Vagina (tissue), 2 donors: ENCODE measurements at regions not wholly inside any gene's neighbourhood (a gene's known extent, or its start where the extent isn't known, plus 50 kb on each side); places are given as distances from the start of the nearest gene placed in this dataset.

Source experiments
- DNase-seq, 2 donors: peaks; one replicate each; pipeline ENCODE4 v3.0.0-alpha.2; 2017; ENCODE audit errors: extremely low spot score in 2 of 2
- H3K27ac ChIP-seq: fragments of 200-600 bp; sonication (generic); one replicate; pipeline ENCODE4 v1.5.1; 2019
- H3K27me3 ChIP-seq: fragments of 200-600 bp; sonication (generic); one replicate; pipeline ENCODE4 v1.5.1; 2019
- H3K36me3 ChIP-seq, 2 donors: fragments of 200-600 bp; sonication (generic); one replicate each; pipeline ENCODE4 v1.5.1; 2017 to 2019
- H3K4me1 ChIP-seq: fragments of 200-600 bp; sonication (generic); one replicate; pipeline ENCODE4 v1.5.1; 2019
- H3K4me3 ChIP-seq, 2 donors: fragments of 200-600 bp; sonication (generic); 1 replicate in 1 of 2; 2 replicates in 1 of 2; pipeline ENCODE4 v1.5.1; 2016 to 2019
- H3K9me3 ChIP-seq: fragments of 200-600 bp; sonication (generic); one replicate; pipeline ENCODE4 v1.5.1; 2019
- POLR2A ChIP-seq, 2 donors: fragments of 450-650 bp; IDR thresholded peaks; one replicate each; pipeline ENCODE4 v1.6.1; 2017; ENCODE audit warnings: antibody characterized with exemption in 2 of 2, mild to moderate bottlenecking in 2 of 2, moderate library complexity in 2 of 2
- POLR2AphosphoS5 ChIP-seq, 2 donors: sonication (generic); formaldehyde crosslinking; IDR thresholded peaks; one replicate each; pipeline ENCODE4 v1.9.0; 2017; ENCODE audit warnings: antibody characterized with exemption in 2 of 2, mild to moderate bottlenecking in 2 of 2, low read depth in 1 of 2; ENCODE audit not compliant: insufficient read depth in 1 of 2
- intact Hi-C: fragments of 100-400 bp; cut with DNase I; formaldehyde crosslinking; loops from one replicate; pipeline ENCODE4 v1.15.1; 2023
- TF ChIP-seq, protein P1 (sequence below), 3 experiments: fragments of 450-650 bp in 2 of 3; fragments of 200-600 bp in 1 of 3; sonication (generic) in 1 of 3; IDR thresholded peaks; one replicate each; pipeline ENCODE4 v1.5.1; 2017 to 2019; ENCODE audit warnings: antibody characterized with exemption in 3 of 3, mild to moderate bottlenecking in 2 of 3, moderate library complexity in 2 of 3

DNA sequence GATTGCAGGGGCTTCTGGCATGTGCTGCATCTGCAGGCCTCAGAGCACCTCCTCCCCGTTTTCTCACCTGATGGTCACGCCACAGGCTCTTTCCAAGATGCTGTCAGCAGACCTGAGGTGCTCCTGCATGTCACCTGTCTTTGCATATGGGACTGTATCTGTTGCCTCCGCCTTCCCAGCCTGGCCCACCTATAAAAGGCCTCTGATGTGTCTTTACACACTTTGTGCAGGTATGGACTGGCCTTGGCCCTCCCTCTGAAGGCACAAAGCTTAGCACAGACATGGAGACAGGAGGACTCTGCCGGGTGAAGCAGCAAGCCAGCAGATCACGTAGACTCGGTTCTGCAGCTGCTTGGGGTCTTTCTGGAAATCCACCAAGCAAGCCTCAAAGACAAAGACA lies 220.9 kb upstream of the PPP2R2D start:
- H3K36me3 ChIP-seq = no peaks in the 10 kb centered on the region
- DNase-seq = no peak
- no peak overlapping the region for H3K4me3 ChIP-seq
- intact Hi-C loops = no loop called here
- H3K9me3 ChIP-seq = no peaks in the 10 kb centered on the region
- H3K27me3 ChIP-seq = no peaks in the 10 kb centered on the region
- H3K27ac ChIP-seq = no peak overlapping the region
- TF ChIP-seq POLR2AphosphoS5 (IDR thresholded peaks at IDR 0.05; ENCODE audit: insufficient read depth in 1 of 2, low read depth in 1 of 2) (no peak), POLR2A (IDR thresholded peaks at IDR 0.05) (no peak)
- TF ChIP-seq, protein P1, sequence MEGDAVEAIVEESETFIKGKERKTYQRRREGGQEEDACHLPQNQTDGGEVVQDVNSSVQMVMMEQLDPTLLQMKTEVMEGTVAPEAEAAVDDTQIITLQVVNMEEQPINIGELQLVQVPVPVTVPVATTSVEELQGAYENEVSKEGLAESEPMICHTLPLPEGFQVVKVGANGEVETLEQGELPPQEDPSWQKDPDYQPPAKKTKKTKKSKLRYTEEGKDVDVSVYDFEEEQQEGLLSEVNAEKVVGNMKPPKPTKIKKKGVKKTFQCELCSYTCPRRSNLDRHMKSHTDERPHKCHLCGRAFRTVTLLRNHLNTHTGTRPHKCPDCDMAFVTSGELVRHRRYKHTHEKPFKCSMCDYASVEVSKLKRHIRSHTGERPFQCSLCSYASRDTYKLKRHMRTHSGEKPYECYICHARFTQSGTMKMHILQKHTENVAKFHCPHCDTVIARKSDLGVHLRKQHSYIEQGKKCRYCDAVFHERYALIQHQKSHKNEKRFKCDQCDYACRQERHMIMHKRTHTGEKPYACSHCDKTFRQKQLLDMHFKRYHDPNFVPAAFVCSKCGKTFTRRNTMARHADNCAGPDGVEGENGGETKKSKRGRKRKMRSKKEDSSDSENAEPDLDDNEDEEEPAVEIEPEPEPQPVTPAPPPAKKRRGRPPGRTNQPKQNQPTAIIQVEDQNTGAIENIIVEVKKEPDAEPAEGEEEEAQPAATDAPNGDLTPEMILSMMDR (IDR thresholded peaks at IDR 0.05) = no peak
- no peaks in the 10 kb centered on the region for H3K4me1 ChIP-seq

DNA sequence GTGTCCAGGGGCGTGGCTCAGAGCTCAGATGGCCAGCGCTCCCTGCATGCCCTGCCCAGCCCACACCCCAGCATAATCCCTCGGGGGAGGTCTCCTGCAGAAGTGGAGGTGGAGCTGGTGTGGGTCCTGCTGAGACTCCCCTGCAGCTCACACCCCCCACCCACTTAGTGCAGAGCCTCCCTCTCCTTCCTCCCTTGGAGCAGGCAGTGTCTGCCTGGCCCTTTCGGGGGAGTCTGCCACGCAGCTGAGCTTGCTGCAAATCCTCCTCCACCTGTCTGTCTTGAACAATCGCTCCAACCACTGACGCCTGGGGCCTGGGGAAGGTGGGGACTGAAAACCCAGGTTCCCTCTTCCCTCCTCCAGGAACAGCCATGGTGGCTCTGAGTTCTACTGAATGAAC lies 219.7 kb upstream of the PPP2R2D start:
- Histone ChIP-seq H3K36me3 (no peaks in the 10 kb centered on the region), H3K4me3 (no peak overlapping the region), H3K27me3 (no peaks in the 10 kb centered on the region), H3K9me3 (no peaks in the 10 kb centered on the region), H3K27ac (no peak overlapping the region), H3K4me1 (no peaks in the 10 kb centered on the region)
- intact Hi-C loops = no loop called here
- DNase-seq = no peak
- TF ChIP-seq POLR2AphosphoS5 (IDR thresholded peaks at IDR 0.05; ENCODE audit: insufficient read depth in 1 of 2, low read depth in 1 of 2) (no peak), POLR2A (IDR thresholded peaks at IDR 0.05) (no peak)
- TF ChIP-seq, protein P1 (IDR thresholded peaks at IDR 0.05) = no peak

DNA sequence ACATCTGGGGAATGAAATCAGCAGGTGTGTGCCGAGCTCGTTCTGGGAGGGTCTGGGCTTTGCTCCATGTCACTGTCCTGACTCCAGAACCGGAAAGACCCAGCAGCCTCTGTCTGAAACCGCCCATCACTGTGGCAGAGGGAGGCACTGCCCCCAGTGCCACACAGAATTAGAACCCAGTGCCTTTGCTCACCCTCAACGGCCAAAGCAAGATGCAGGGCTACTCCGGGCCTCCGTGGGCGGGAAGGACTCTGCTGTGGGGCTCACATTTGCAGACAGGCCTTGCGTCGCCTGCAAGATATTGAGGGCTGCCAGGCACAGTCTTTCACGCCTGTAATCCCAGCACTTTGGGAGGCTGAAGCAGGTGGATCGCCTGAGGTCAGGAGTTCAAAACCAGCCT lies 219.2 kb upstream of the PPP2R2D start:
- no peaks in the 10 kb centered on the region for H3K27me3 ChIP-seq
- no peaks in the 10 kb centered on the region for H3K36me3 ChIP-seq
- no peaks in the 10 kb centered on the region for H3K4me1 ChIP-seq
- intact Hi-C loops = no loop called here
- no peak for TF ChIP-seq POLR2A (IDR thresholded peaks at IDR 0.05)
- TF ChIP-seq POLR2AphosphoS5 (IDR thresholded peaks at IDR 0.05; ENCODE audit: insufficient read depth in 1 of 2, low read depth in 1 of 2) = no peak
- TF ChIP-seq, protein P1 (IDR thresholded peaks at IDR 0.05) = no peak
- H3K4me3 ChIP-seq = no peak overlapping the region
- no peak overlapping the region for H3K27ac ChIP-seq
- DNase-seq = no peak
- no peaks in the 10 kb centered on the region for H3K9me3 ChIP-seq

DNA sequence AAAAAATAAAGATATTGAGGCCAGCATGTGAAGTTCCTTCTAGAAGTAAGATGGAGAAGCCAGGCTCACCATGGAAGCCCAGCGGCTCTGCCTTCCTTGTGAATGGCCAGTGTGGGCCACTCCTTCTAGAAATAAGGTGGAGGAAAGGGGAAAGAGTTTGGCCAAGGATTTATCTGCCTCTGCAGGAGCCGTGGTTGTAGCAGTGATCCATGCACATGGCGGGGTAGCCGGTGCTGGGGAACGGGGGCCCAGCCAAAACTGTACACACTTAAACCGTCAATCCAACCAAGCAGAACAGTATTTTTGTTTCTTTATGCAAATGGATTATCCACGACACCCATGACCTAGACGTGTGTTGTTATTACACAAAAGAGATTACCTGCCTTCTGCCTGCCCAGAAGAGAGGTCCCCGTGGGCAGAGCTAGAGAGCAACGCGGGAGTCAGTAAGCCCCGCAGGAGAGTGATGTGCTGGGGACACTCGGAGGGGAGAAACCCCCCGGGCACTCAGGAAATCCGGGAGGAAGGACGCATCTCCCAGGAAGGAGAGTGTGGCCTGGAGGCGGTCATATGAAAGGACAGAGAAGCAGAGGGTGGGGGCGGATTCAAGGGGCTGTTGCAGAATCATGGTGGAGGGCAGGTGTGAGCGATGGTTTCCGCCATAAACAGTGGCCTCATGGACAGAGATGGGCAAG lies 218.4 kb upstream of the PPP2R2D start:
- H3K27me3 ChIP-seq = no peaks in the 10 kb centered on the region
- TF ChIP-seq POLR2A (IDR thresholded peaks at IDR 0.05) (no peak), POLR2AphosphoS5 (IDR thresholded peaks at IDR 0.05; ENCODE audit: insufficient read depth in 1 of 2, low read depth in 1 of 2) (no peak)
- TF ChIP-seq, protein P1 (IDR thresholded peaks at IDR 0.05) = no peak
- no peaks in the 10 kb centered on the region for H3K36me3 ChIP-seq
- no peaks in the 10 kb centered on the region for H3K9me3 ChIP-seq
- H3K4me3 ChIP-seq = no peak overlapping the region
- H3K27ac ChIP-seq = no peak overlapping the region
- intact Hi-C loops = no loop called here
- DNase-seq = no peak
- H3K4me1 ChIP-seq = no peaks in the 10 kb centered on the region

DNA sequence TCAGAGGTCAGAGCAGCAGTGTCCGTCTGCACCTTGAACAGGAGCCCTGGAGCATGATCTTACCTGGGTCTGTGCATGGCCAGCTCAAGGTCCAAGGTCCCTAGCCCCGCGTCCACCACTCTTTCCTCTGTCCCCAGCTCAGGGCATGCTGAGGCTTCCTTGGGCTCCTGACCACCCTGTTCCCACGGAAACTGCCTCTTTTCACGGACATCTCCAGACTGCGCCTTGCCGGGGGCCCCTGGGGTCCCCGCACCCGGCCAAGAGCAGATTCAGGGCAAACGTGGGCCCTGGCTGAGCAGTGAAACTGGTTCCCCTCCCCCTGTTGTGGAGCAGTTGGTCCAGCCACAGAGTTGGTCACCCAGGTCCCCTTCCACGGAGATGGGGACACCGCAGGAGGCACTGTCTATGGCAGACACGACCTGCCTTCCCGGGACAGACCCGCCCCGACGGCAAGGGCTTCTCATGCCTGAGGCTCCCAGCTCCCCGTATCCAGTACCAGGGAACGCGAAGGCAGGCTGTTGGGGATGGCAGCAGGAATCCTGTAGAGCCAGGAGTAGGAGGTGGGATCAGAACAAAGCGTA lies 217.4 kb upstream of the PPP2R2D start:
- DNase-seq = no peak
- no peaks in the 10 kb centered on the region for H3K36me3 ChIP-seq
- no peaks in the 10 kb centered on the region for H3K9me3 ChIP-seq
- H3K27me3 ChIP-seq = no peaks in the 10 kb centered on the region
- no peak overlapping the region for H3K27ac ChIP-seq
- H3K4me1 ChIP-seq = no peaks in the 10 kb centered on the region
- no peak overlapping the region for H3K4me3 ChIP-seq
- intact Hi-C loops = no loop called here
- TF ChIP-seq POLR2A (IDR thresholded peaks at IDR 0.05) (no peak), POLR2AphosphoS5 (IDR thresholded peaks at IDR 0.05; ENCODE audit: insufficient read depth in 1 of 2, low read depth in 1 of 2) (no peak)
- TF ChIP-seq, protein P1 (IDR thresholded peaks at IDR 0.05) = no peak
